Esophagus (tissue), 2 donors: ENCODE measurements at regions not wholly inside any gene's neighbourhood (a gene's known extent, or its start where the extent isn't known, plus 50 kb on each side); places are given as distances from the start of the nearest gene placed in this dataset.
"Not testable (repeated sequence)": the region's sequence is repeated elsewhere in the genome, so short reads cannot be mapped to it uniquely, and the experiment has no call there.

Source experiments
- H3K27ac ChIP-seq, 2 donors: one replicate each; pipeline ENCODE4 v1.5.1; 2013; ENCODE audit warnings: low read depth in 2 of 2, mild to moderate bottlenecking in 2 of 2, inconsistent platforms in 1 of 2, low read length in 1 of 2, moderate library complexity in 1 of 2
- H3K27me3 ChIP-seq, 2 donors: one replicate each; pipeline ENCODE4 v1.6.1; 2013; ENCODE audit warnings: low read length in 2 of 2, control low read depth in 1 of 2, mild to moderate bottlenecking in 1 of 2; ENCODE audit not compliant: insufficient read depth in 2 of 2, control insufficient read depth in 1 of 2
- H3K36me3 ChIP-seq, 2 donors: one replicate each; pipeline ENCODE4 v1.6.1; 2013; ENCODE audit warnings: low read length in 1 of 2; ENCODE audit not compliant: control insufficient read depth in 2 of 2, insufficient read depth in 2 of 2
- H3K4me1 ChIP-seq, 2 donors: one replicate each; pipeline ENCODE4 v1.6.1; 2013; ENCODE audit warnings: low read length in 1 of 2; ENCODE audit not compliant: control insufficient read depth in 2 of 2, insufficient read depth in 2 of 2
- H3K4me3 ChIP-seq, 2 donors: one replicate each; pipeline ENCODE4 v1.5.1; 2013; ENCODE audit warnings: low read length in 2 of 2, mild to moderate bottlenecking in 2 of 2, low read depth in 1 of 2, moderate library complexity in 1 of 2
- H3K9me3 ChIP-seq, 2 donors: one replicate each; pipeline ENCODE4 v1.6.1; 2013; ENCODE audit warnings: mild to moderate bottlenecking in 2 of 2, low read depth in 1 of 2, low read length in 1 of 2, moderate library complexity in 1 of 2; ENCODE audit not compliant: control insufficient read depth in 2 of 2, insufficient read depth in 1 of 2
- WGBS, 2 donors: extraction: QIAGEN DNeasy Blood & Tissue Kit; methylation state at CpG; one replicate each; pipeline ENCODE4 v1.1.7; 2013; 5-methylcytosine and 5-hydroxymethylcytosine counted together
- donor health status: healthy with polysubstance abuse.
- donor health status: Bipolar disorder and iron deficiency.

DNA sequence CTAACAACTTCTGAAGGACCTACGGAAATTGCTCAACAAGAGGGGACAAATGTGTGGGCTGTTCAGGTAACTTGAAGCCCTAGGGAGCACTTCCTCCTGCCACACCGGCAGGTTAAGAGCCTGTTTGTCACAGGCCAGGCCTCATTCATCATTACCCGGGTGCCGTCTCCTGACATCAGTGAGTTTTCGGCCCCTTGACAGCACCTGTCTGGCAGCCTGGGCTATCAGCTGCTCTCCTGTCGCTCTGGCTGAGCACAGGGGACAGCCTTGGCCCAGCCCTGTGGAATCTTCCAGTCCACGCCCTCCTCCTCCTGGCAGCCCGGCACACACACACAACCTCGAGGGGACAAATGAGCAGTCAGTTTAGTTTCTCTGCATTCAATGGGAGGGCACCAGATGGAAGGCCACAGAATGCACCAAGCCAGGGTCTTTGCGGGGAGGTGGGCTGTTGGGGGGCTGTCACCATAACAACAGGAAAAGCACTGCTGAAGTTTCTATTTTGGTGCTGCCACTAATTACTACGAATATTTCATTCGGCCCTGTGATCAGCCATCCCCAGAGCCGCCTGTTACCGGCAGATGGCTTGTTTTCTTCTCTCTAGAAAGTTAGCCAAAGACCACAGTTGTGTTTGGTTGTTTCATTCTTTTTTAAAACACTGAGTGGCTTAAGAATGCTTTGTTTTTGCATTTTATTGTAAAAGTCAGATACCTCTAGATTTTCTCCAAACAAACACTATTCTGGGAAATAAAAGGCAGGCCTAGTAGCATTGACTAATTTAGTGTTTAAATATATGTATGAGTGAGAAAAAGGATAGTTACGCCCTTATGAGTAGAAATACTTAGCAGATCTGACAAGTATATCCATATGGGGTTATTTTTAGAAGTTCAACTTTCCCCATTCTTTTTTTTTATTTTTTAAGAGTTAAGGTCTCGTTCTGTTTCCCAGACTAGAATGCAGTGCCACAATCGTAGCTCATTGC, 189.9 kb upstream of the NDUFV2 start:
- Histone ChIP-seq H3K4me3 (no peak overlapping the region), H3K4me1 (peaks cover 0 to 4% of the 10 kb centered on the region in 2 donors), H3K9me3 (no peaks in the 10 kb centered on the region), H3K27me3 (no peaks in the 10 kb centered on the region), H3K36me3 (no peaks in the 10 kb centered on the region), H3K27ac (no peak overlapping the region)
- 59 to 67% methylated on average over 17 of the region's 17 CpGs for WGBS, 2 donors

DNA sequence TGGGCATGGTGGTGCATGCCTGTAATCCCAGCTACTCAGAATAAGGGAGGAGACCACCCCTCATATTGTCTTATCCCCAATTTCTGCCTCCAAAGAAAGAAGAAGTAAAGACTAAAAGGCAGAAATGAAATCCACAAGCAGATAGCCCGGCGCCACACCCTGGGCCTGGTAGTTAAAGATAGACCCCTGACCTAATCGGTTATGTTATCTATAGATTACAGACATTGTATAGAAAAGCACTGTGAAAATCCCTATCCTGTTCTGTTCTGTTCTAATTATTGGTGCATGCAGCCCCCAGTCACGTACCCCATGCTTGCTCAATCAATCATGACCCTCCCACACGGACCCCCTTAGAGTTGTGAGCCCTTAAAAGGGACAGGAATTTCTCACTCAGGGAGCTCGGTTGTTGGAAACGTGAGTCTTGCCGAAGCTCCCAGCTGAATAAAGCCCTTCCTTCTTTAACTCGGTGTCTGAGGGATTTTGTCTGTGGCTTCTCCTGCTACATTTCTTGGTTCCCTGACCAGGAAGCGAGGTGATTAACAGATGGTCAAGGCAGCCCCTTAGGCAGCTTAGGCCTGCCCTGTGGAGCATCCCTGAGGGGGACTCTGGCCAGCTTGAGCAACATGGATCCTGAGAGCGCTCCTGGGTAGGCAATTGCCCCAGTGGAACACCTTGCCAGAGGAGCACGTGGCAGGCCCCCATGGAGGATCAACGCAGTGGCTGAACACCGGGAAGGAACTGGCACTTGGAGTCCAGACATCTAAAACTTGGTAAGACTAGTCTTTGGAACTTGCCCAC, 188.7 kb upstream of the NDUFV2 start:
- not testable (repeated sequence) for H3K9me3 ChIP-seq

DNA sequence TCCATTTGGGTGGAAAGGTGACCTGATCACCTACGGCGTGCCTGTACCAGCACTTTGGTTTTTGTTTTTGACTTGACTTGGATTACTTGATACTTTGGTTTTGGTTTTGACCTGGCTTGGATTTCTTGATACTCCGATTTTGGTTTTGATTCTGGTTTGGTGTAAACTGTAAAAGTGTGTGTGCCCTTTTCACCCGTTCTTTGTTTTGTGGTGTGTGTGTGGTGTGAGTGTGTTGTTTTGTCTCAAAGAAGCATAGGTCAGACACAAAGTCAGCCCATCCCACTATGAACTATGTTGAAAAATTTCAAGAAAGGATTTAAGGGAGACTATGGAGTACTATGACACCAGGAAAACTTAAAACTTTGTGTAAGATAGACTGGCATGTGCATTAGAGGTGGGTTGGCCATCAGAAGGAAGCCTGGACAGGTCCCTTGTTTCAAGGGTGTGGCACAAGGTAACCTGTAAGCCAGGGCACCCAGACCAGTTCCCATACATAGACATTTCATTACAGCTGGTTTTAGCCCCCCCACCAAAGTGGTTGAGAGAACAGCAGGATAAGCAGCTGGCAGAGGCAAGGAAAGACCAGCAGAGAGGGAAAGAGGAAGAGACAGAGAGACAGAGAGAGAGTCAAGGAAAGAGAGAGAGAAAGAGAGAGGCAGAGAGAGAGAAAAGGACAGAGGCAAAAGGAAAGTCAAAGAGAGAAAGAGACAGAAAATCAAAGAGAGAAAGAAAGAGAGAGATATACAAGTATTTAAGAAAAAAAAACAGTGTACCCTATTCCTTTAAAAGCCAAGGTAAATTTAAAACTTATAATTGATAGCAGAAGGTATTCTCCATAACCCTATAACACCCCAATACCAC, 187.9 kb upstream of the NDUFV2 start:
- H3K4me1 ChIP-seq, H3K36me3 ChIP-seq, H3K4me3 ChIP-seq, H3K27me3 ChIP-seq, H3K27ac ChIP-seq, H3K9me3 ChIP-seq: not testable (repeated sequence)
- WGBS, 2 donors: 94 to 95% methylated on average over 4 of the region's 4 CpGs

More for the DNA sequence above, 188.7 kb upstream of the NDUFV2 start:
- not testable (repeated sequence) for H3K27ac ChIP-seq, H3K4me3 ChIP-seq, H3K27me3 ChIP-seq, H3K36me3 ChIP-seq, H3K4me1 ChIP-seq
- WGBS, 2 donors: 89 to 92% methylated on average over 14 of the region's 14 CpGs

DNA sequence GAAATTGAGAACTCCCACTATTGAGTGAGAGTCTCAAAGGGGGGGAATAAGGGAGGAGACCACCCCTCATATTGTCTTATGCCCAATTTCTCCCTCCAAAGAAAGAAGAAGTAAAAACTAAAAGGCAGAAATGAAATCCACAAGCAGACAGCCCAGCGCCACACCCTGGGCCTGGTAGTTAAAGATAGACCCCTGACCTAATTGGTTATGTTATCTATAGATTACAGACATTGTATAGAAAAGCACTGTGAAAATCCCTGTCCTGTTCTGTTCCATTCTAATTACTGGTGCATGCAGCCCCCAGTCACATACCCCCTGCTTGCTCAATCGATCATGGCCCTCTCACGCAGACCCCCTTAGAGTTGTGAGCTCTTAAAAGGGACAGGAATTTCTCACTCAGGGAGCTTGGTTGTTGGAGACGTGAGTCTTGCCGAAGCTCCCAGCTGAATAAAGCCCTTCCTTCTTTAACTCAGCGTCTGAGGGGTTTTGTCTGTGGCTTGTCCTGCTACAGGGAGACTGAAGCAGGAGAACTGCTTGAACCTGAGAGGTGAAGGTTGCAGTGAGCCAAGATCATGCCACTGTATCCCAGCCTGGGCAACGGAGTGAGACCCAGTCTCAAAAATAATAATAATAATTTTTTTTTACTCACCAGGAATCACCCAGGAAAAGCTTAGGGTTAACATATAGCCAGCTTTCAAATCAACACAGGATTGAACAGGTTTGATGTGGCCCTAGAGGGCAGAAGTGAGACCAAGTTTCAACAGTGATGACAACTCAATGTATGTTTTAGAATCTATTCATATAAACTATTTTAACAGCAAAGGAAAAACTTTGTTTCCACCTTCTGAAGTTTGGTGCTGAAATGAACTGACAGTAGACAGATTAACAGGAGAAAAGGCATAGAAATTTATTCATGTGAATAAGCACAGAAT, 181.4 kb upstream of the NDUFV2 start:
- H3K9me3 ChIP-seq, H3K36me3 ChIP-seq, H3K4me3 ChIP-seq, H3K4me1 ChIP-seq, H3K27ac ChIP-seq, H3K27me3 ChIP-seq: not testable (repeated sequence)
- 87 to 93% methylated on average over 7 of the region's 7 CpGs for WGBS, 2 donors

DNA sequence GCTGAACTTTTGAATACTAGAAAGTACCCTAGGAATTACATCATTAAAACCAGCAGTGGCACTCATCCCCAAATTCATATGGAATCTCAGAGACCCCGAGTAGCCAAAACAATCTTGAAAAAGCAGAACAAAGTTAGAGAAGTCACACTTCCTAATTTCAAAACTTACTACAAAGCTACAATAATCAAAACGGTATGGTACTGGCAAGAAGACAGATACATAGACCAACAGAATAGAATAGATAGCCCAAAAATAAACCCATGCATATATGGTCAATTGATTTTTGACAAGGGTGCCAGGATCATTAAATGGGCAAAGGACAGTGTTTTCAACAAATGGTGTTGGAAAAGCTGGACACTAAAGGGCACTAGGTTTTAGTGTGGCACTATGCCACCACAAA, 176.0 kb upstream of the NDUFV2 start:
- no peak overlapping the region for H3K4me3 ChIP-seq
- no peak overlapping the region for H3K27ac ChIP-seq
- H3K27me3 ChIP-seq: no peaks in the 10 kb centered on the region
- no peaks in the 10 kb centered on the region for H3K4me1 ChIP-seq
- peaks cover 0 to 8% of the 10 kb centered on the region in 2 donors for H3K9me3 ChIP-seq
- no peaks in the 10 kb centered on the region for H3K36me3 ChIP-seq
- WGBS, 2 donors: 84 to 92% methylated on average over 2 of the region's 2 CpGs

DNA sequence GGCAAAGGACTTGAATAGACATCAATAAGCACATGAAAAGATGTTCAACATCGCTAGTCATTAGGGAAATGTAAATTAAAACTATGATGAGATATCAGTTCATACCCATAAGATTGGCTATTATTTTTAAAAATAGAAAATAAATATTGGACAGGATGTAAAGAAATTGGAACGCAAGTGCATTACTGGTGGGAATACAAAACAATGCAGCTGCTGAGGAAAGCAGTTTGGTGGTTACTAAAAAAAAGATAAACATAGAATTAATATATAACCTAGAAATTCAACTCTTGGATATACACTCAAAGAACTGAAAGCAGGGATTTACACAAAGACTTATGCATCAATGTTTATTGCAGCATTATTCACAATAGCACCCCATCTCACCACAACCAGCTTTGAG, 174.5 kb upstream of the NDUFV2 start:
- H3K27me3 ChIP-seq: no peaks in the 10 kb centered on the region
- no peaks in the 10 kb centered on the region for H3K4me1 ChIP-seq
- 79 to 90% methylated on average over 2 of the region's 2 CpGs for WGBS, 2 donors
- H3K4me3 ChIP-seq: no peak overlapping the region
- H3K36me3 ChIP-seq: no peaks in the 10 kb centered on the region
- peaks cover 0 to 8% of the 10 kb centered on the region in 2 donors for H3K9me3 ChIP-seq
- no peak overlapping the region for H3K27ac ChIP-seq

DNA sequence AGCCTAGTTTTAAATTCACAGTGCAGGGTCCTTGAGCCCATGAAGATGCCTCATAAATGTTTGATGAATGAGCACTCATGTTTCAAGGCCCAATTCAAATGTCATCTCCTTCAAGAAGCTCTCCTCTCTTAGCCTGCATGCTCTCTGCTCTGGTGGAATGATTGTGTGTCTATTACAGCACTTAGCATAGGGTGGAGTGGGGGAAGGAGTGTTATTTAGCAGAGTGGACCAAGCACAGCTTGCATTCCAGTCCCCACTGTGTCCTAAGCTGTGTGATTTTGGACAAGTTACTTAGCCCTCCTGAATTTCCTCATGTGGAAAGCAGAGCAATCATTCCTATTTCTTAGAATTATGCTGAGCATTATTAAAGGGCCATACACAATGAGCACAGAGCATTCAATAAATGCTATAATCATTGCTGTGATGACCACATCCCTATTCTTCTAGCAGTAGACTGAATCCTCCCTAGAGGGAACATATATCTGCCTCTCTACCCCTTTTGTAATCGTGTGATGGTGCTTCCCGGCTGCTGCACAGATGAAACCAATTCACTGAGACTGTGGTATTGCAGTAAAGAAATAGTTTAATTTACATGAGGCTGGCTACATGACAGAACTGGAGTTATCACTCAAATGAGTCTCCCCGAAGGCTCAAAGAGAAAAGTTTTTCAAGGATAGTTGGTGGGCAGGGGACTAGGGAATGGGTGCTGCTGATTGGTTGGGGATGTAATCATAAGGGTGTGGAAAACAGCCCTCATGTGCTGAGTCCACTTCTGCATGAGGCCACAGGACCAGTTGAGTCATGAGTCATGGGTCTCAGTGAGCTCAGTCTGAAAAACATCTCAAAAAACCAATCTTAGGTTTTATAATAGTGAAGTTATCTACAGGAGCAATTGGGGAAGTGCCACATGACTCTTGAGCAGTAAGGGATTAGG, 173.4 kb upstream of the NDUFV2 start:
- Histone ChIP-seq H3K4me3 (no peak overlapping the region), H3K27ac (no peak overlapping the region)
- WGBS, 2 donors: 95 to 96% methylated on average over 3 of the region's 3 CpGs

DNA sequence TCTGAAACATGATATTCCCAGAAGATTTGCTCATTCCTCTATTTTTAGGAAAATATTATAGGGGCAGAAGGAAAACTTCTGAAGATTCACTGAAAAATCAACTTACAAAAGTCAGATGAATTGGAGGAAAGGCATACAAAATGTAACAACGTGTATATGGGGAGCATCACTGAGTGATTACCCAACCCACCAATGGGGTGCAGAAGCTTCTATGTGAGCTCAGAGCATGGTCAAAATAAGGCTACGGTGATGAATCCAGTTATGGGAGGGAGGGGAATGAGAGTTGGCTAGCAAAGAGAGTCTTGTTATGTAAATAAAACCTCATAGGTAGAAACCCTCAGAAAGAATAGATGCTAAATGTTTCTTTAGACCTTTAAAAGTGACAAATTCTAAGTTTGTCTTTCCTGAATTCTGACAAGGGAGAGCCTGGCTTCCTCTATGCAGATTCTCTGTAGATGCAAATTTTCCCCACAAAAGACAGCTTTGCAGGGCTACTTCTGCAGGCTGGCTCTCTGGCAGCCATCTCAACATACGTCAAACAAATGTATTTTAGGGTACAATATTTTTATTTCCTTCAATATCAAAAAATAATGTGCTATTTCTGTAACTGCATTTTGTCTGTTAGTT, 171.4 kb upstream of the NDUFV2 start:
- Histone ChIP-seq H3K27me3 (no peaks in the 10 kb centered on the region), H3K36me3 (no peaks in the 10 kb centered on the region), H3K9me3 (peaks cover 0 to 8% of the 10 kb centered on the region in 2 donors), H3K4me1 (no peaks in the 10 kb centered on the region), H3K27ac (no peak overlapping the region), H3K4me3 (no peak overlapping the region)
- 54 to 56% methylated on average over 3 of the region's 3 CpGs for WGBS, 2 donors

More for the DNA sequence above, 173.4 kb upstream of the NDUFV2 start:
- H3K36me3 ChIP-seq: no peaks in the 10 kb centered on the region
- no peaks in the 10 kb centered on the region for H3K4me1 ChIP-seq
- no peaks in the 10 kb centered on the region for H3K27me3 ChIP-seq
- peaks cover 0 to 8% of the 10 kb centered on the region in 2 donors for H3K9me3 ChIP-seq
